ENCODE measurements at regions not wholly inside any gene's neighbourhood (a gene's known extent, or its start where the extent isn't known, plus 50 kb on each side); places are given as distances from the start of the nearest gene placed in this dataset.

DNA sequence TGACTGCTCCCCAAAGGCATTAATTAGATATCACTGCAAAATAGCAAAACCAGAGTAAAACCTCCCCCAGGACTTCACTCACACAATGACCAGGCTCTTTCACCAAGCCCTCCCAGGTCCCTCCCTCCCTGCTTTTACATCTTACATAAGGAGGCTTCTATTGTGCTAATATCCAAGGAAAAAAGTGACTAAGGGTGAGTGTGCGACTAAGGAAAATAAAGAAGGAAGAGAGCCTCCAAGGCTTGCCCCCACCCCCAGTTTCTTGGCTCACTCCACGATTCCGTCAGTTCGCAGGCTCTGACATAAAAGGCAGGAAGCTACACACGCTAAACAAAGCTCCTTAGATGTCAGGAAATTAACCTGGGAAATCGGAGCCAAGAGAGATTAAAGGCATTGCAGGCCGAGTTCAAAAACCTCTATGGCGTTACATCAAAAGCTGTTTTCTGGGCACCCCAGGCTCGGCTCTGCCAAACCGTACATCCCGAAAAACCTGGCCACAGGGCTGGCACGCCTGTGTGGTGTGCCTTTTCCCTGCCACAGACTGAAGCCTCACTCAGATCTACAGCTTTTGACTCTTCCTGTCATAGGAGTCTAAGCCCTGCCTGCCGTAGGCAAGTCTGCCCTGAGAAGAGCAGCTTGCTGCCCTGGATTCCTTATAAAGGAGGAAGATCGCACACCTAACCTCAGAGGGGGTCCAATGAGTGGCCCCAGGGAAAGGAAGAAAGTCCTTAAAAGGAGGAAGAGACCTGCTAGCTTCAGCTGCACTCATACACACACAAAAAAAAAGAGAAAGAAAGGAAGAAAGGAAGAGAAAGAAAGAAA is 67.0 kb upstream of the SERP2 start:
- H3K4me3 ChIP-seq (ENCODE audit: low read depth in 1 of 2, low read length in 2 of 2): no peak overlapping the region
- no peaks in the 10 kb centered on the region for H3K27me3 ChIP-seq (ENCODE audit: control insufficient read depth in 1 of 2, insufficient read depth in 2 of 2, low read length in 2 of 2)
- H3K9me3 ChIP-seq (ENCODE audit: control insufficient read depth in 2 of 2, insufficient read depth in 1 of 2, low read depth in 1 of 2, low read length in 1 of 2): no peaks in the 10 kb centered on the region
- H3K27ac ChIP-seq (ENCODE audit: low read depth in 2 of 2, low read length in 1 of 2): peak overlapping the region; percentile 60 to 81
- H3K36me3 ChIP-seq (ENCODE audit: control insufficient read depth in 2 of 2, insufficient read depth in 2 of 2, low read length in 1 of 2): no peaks in the 10 kb centered on the region
- 21 to 35% methylated on average over 14 of the region's 14 CpGs for WGBS, 2 donors
- peaks cover 2 to 5% of the 10 kb centered on the region in 2 donors for H3K4me1 ChIP-seq (ENCODE audit: control insufficient read depth in 2 of 2, insufficient read depth in 2 of 2, low read length in 1 of 2)

- Histone ChIP-seq H3K36me3 (ENCODE audit: control insufficient read depth in 2 of 2, insufficient read depth in 2 of 2, low read length in 1 of 2) (no peaks in the 10 kb centered on the region), H3K9me3 (ENCODE audit: control insufficient read depth in 2 of 2, insufficient read depth in 1 of 2, low read depth in 1 of 2, low read length in 1 of 2) (no peaks in the 10 kb centered on the region), H3K27ac (ENCODE audit: low read depth in 2 of 2, low read length in 1 of 2) (peak overlapping the region in 1 of 2 donors; percentile 11), H3K27me3 (ENCODE audit: control insufficient read depth in 1 of 2, insufficient read depth in 2 of 2, low read length in 2 of 2) (no peaks in the 10 kb centered on the region), H3K4me1 (ENCODE audit: control insufficient read depth in 2 of 2, insufficient read depth in 2 of 2, low read length in 1 of 2) (peaks cover 5% of the 10 kb centered on the region in 2 donors), H3K4me3 (ENCODE audit: low read depth in 1 of 2, low read length in 2 of 2) (no peak overlapping the region)
- 58 to 75% methylated on average over 4 of the region's 4 CpGs for WGBS, 2 donors
Observed at GRCh38 chr13:44307255-44307654, 66.4 kb upstream of the SERP2 start.

DNA sequence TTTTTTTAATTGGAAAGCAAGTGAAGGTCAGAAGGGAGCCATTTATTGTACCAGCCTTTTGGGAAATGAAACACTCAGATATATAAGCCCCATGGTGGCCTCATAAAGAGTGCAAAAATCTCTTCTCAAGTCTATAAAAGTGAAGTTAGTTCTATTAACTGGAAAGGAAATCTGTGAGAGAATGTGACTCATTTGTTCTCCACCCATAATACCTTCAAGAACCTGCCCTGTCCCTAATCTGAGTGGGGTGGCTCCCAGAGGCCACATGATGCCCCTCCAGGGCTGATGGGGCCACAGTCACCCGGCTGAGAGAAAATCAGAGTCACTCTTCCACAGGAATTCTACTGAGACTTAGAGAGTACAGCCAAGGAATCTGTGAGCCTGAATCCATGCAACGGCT is 65.8 kb upstream of the SERP2 start:
- H3K9me3 ChIP-seq (ENCODE audit: control insufficient read depth in 2 of 2, insufficient read depth in 1 of 2, low read depth in 1 of 2, low read length in 1 of 2): no peaks in the 10 kb centered on the region
- WGBS, 2 donors: 63 to 72% methylated on average over 2 of the region's 2 CpGs

GRCh38 chr13:44308352-44308751 is 65.3 kb upstream of the SERP2 start:
- 94 to 96% methylated on average over 3 of the region's 3 CpGs for WGBS, 2 donors
- no peaks in the 10 kb centered on the region for H3K9me3 ChIP-seq (ENCODE audit: control insufficient read depth in 2 of 2, insufficient read depth in 1 of 2, low read depth in 1 of 2, low read length in 1 of 2)
- no peak overlapping the region for H3K4me3 ChIP-seq (ENCODE audit: low read depth in 1 of 2, low read length in 2 of 2)
- H3K4me1 ChIP-seq (ENCODE audit: control insufficient read depth in 2 of 2, insufficient read depth in 2 of 2, low read length in 1 of 2): peaks cover 5 to 6% of the 10 kb centered on the region in 2 donors
- H3K36me3 ChIP-seq (ENCODE audit: control insufficient read depth in 2 of 2, insufficient read depth in 2 of 2, low read length in 1 of 2): no peaks in the 10 kb centered on the region
- no peaks in the 10 kb centered on the region for H3K27me3 ChIP-seq (ENCODE audit: control insufficient read depth in 1 of 2, insufficient read depth in 2 of 2, low read length in 2 of 2)
- no peak overlapping the region for H3K27ac ChIP-seq (ENCODE audit: low read depth in 2 of 2, low read length in 1 of 2)

More for the DNA sequence above, 65.8 kb upstream of the SERP2 start:
- no peaks in the 10 kb centered on the region for H3K27me3 ChIP-seq (ENCODE audit: control insufficient read depth in 1 of 2, insufficient read depth in 2 of 2, low read length in 2 of 2)
- H3K4me1 ChIP-seq (ENCODE audit: control insufficient read depth in 2 of 2, insufficient read depth in 2 of 2, low read length in 1 of 2): peaks cover 5 to 6% of the 10 kb centered on the region in 2 donors
- no peak overlapping the region for H3K27ac ChIP-seq (ENCODE audit: low read depth in 2 of 2, low read length in 1 of 2)
- no peaks in the 10 kb centered on the region for H3K36me3 ChIP-seq (ENCODE audit: control insufficient read depth in 2 of 2, insufficient read depth in 2 of 2, low read length in 1 of 2)
- no peak overlapping the region for H3K4me3 ChIP-seq (ENCODE audit: low read depth in 1 of 2, low read length in 2 of 2)

GRCh38 chr13:44309794-44310757 is 63.5 kb upstream of the SERP2 start:
- Histone ChIP-seq H3K9me3 (ENCODE audit: control insufficient read depth in 2 of 2, insufficient read depth in 1 of 2, low read depth in 1 of 2, low read length in 1 of 2) (no peaks in the 10 kb centered on the region), H3K27me3 (ENCODE audit: control insufficient read depth in 1 of 2, insufficient read depth in 2 of 2, low read length in 2 of 2) (no peaks in the 10 kb centered on the region), H3K27ac (ENCODE audit: low read depth in 2 of 2, low read length in 1 of 2) (peak overlapping the region in 1 of 2 donors; percentile 64), H3K36me3 (ENCODE audit: control insufficient read depth in 2 of 2, insufficient read depth in 2 of 2, low read length in 1 of 2) (no peaks in the 10 kb centered on the region), H3K4me3 (ENCODE audit: low read depth in 1 of 2, low read length in 2 of 2) (no peak overlapping the region), H3K4me1 (ENCODE audit: control insufficient read depth in 2 of 2, insufficient read depth in 2 of 2, low read length in 1 of 2) (peaks cover 5 to 6% of the 10 kb centered on the region in 2 donors)
- WGBS, 2 donors: 47 to 57% methylated on average over 15 of the region's 15 CpGs

DNA sequence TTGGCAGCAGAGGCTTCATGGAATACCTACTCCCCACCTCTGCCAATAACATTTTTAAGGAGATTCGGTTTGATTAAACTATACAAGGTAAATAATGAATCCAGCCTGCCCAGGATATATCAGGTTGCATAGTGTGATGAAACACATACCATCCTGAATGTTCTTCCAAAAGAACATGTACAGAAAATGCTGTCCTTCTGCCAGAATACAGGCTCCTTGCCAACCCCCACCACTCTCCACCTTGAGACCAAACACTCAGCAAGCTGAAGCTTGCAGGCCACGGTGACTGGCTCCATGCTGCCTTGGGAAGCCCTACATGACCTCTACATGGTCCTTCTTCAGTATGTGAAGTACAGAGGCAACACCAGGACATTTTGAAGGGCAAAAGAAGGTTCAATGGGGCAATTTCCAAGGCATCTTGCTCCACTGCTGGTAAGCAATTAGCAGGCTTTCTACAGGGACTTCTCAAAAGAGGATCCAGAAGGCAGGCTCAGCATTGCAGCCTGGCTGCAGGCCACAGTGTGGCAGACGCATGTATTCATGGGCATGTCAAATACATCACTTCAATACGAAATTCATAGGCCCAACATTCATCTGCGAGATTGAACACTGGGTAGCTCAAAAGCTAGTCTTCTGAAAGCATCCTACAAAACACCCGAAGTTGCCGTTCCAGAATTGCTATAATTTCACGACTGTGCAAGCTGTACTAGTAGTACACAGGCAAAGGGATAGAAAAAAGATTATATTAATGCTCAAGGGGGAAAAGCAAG is 62.4 kb upstream of the SERP2 start:
- Histone ChIP-seq H3K36me3 (ENCODE audit: control insufficient read depth in 2 of 2, insufficient read depth in 2 of 2, low read length in 1 of 2) (no peaks in the 10 kb centered on the region), H3K27me3 (ENCODE audit: control insufficient read depth in 1 of 2, insufficient read depth in 2 of 2, low read length in 2 of 2) (no peaks in the 10 kb centered on the region), H3K27ac (ENCODE audit: low read depth in 2 of 2, low read length in 1 of 2) (peak overlapping the region; percentile 10 to 36), H3K9me3 (ENCODE audit: control insufficient read depth in 2 of 2, insufficient read depth in 1 of 2, low read depth in 1 of 2, low read length in 1 of 2) (no peaks in the 10 kb centered on the region), H3K4me1 (ENCODE audit: control insufficient read depth in 2 of 2, insufficient read depth in 2 of 2, low read length in 1 of 2) (peaks cover 4 to 5% of the 10 kb centered on the region in 2 donors), H3K4me3 (ENCODE audit: low read depth in 1 of 2, low read length in 2 of 2) (no peak overlapping the region)
- WGBS, 2 donors: 46 to 55% methylated on average over 8 of the region's 8 CpGs

GRCh38 chr13:44312131-44312530 is 61.5 kb upstream of the SERP2 start:
- peaks cover 4 to 5% of the 10 kb centered on the region in 2 donors for H3K4me1 ChIP-seq (ENCODE audit: control insufficient read depth in 2 of 2, insufficient read depth in 2 of 2, low read length in 1 of 2)
- 94 to 97% methylated on average over 3 of the region's 3 CpGs for WGBS, 2 donors
- H3K27me3 ChIP-seq (ENCODE audit: control insufficient read depth in 1 of 2, insufficient read depth in 2 of 2, low read length in 2 of 2): no peaks in the 10 kb centered on the region
- no peak overlapping the region for H3K27ac ChIP-seq (ENCODE audit: low read depth in 2 of 2, low read length in 1 of 2)
- no peaks in the 10 kb centered on the region for H3K9me3 ChIP-seq (ENCODE audit: control insufficient read depth in 2 of 2, insufficient read depth in 1 of 2, low read depth in 1 of 2, low read length in 1 of 2)
- no peak overlapping the region for H3K4me3 ChIP-seq (ENCODE audit: low read depth in 1 of 2, low read length in 2 of 2)
- no peaks in the 10 kb centered on the region for H3K36me3 ChIP-seq (ENCODE audit: control insufficient read depth in 2 of 2, insufficient read depth in 2 of 2, low read length in 1 of 2)

DNA sequence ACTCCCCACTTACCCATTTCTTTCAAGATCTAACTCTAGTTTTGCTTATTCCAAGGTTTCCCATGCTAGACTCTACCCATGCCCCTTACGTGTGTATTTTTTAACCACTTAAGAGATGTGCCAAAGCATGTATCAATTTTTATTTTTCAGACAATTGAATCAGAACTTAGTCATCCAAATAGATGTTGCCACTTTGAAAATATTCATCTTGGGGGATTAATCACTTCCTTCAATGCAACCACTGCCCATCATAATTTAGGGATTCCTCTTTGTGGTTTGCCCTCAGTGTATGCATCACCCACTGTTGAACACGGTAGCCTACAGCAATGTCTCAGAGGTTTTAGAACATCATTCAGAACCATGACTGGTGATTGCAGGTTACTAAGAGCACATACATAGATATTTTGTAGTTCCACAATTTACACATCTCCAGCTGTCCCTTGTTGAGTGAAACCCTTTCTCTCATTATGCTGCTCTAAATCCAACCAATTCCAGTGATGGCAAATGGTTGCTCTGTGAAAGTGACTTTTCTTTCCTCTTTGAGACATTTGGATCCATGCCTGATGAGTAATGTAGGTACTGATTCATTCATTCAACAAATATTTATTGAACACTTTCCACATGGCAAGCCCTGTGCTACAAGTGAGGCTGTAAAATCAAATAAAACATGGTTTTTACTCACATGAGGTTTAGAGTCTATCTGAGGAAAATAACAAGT is 60.6 kb upstream of the SERP2 start:
- H3K27me3 ChIP-seq (ENCODE audit: control insufficient read depth in 1 of 2, insufficient read depth in 2 of 2, low read length in 2 of 2): no peaks in the 10 kb centered on the region
- 38 to 65% methylated on average over 2 of the region's 2 CpGs for WGBS, 2 donors
- H3K36me3 ChIP-seq (ENCODE audit: control insufficient read depth in 2 of 2, insufficient read depth in 2 of 2, low read length in 1 of 2): no peaks in the 10 kb centered on the region
- no peaks in the 10 kb centered on the region for H3K9me3 ChIP-seq (ENCODE audit: control insufficient read depth in 2 of 2, insufficient read depth in 1 of 2, low read depth in 1 of 2, low read length in 1 of 2)
- peaks cover 4 to 5% of the 10 kb centered on the region in 2 donors for H3K4me1 ChIP-seq (ENCODE audit: control insufficient read depth in 2 of 2, insufficient read depth in 2 of 2, low read length in 1 of 2)
- no peak overlapping the region for H3K27ac ChIP-seq (ENCODE audit: low read depth in 2 of 2, low read length in 1 of 2)
- no peak overlapping the region for H3K4me3 ChIP-seq (ENCODE audit: low read depth in 1 of 2, low read length in 2 of 2)

All from esophagus (tissue), 2 donors.